T-cell (primary cell): ENCODE measurements at regions not wholly inside any gene's neighbourhood (a gene's known extent, or its start where the extent isn't known, plus 50 kb on each side); places are given as distances from the start of the nearest gene placed in this dataset.

Experiments
- ATAC-seq, 4 experiments: fragments of 200-7000 bp in 3 of 4; fragments of 150-1000 bp in 1 of 4; cut with Tn5 transposase; replicated peaks in 1 of 4; 1 replicate in 3 of 4; 2 replicates in 1 of 4; pipeline ENCODE4 v1.10.0; 2021; ENCODE audit warnings: moderate library complexity in 3 of 4, mild to moderate bottlenecking in 2 of 4, moderate number of reproducible peaks in 1 of 4
- CTCF ChIA-PET, 2 donors: fragments of 300-600 bp; sonication (Branson Sonifier 250); formaldehyde crosslinking; loops; one replicate each; lab custom pipeline; 2022; ENCODE audit warnings: antibody characterized with exemption in 2 of 2; lab: Charles Lee
- POLR2A ChIA-PET, 2 donors: fragments of 300-600 bp; sonication (Branson Sonifier 250); formaldehyde crosslinking; loops; one replicate each; lab custom pipeline; 2022; ENCODE audit warnings: antibody characterized with exemption in 2 of 2; lab: Charles Lee
- DNase-seq, 35 experiments: peaks; one replicate each; pipeline versions ENCODE4 v3.0.0 to v3.0.0-alpha.2; 2013 to 2023
- H3K27ac ChIP-seq: one replicate; pipeline ENCODE4 v1.5.1; 2013; ENCODE audit warnings: low read length
- H3K27me3 ChIP-seq, 2 experiments: replicated peaks in 1 of 2; 1 replicate in 1 of 2; 2 replicates in 1 of 2; pipeline versions ENCODE4 v1.6.1 to v1.7.0; 2013; ENCODE audit warnings: low read length in 1 of 2, mixed read lengths in 1 of 2; ENCODE audit not compliant: control insufficient read depth in 2 of 2, insufficient read depth in 2 of 2; ENCODE audit errors: extremely low read depth in 1 of 2
- H3K36me3 ChIP-seq, 2 donors: 1 replicate in 1 of 2; 2 replicates in 1 of 2; pipeline versions ENCODE4 v1.6.1 to v1.7.0; 2013; ENCODE audit warnings: low read length in 1 of 2; ENCODE audit not compliant: control insufficient read depth in 2 of 2, insufficient read depth in 1 of 2; ENCODE audit errors: extremely low read depth in 1 of 2
- H3K4me1 ChIP-seq, 2 experiments: 1 replicate in 1 of 2; 2 replicates in 1 of 2; pipeline versions ENCODE4 v1.6.1 to v1.7.0; 2013; ENCODE audit warnings: low read length in 2 of 2, mixed read lengths in 1 of 2; ENCODE audit not compliant: insufficient read depth in 2 of 2, control insufficient read depth in 1 of 2; ENCODE audit errors: extremely low read depth in 1 of 2
- H3K4me3 ChIP-seq, 2 donors: 1 replicate in 1 of 2; 2 replicates in 1 of 2; pipeline versions ENCODE4 v1.5.1 to v1.7.0; 2013; ENCODE audit warnings: mild to moderate bottlenecking in 2 of 2, low read length in 1 of 2, moderate library complexity in 1 of 2; ENCODE audit not compliant: control insufficient read depth in 1 of 2; ENCODE audit errors: extremely low read depth in 1 of 2
- H3K9me3 ChIP-seq: 2 replicates; pipeline ENCODE4 v1.7.0; 2013
- H3K27ac Mint-ChIP-seq, 2 donors: one replicate each; pipeline ENCODE4 v1.8.0; 2020 to 2021; ENCODE audit warnings: mild to moderate bottlenecking in 2 of 2, mixed read lengths in 2 of 2
- H3K27me3 Mint-ChIP-seq, 2 donors: one replicate each; pipeline ENCODE4 v1.8.0; 2021 to 2022; ENCODE audit warnings: mixed read lengths in 2 of 2
- H3K36me3 Mint-ChIP-seq: one replicate; pipeline ENCODE4 v1.8.0; 2021; ENCODE audit warnings: mixed read lengths
- H3K4me1 Mint-ChIP-seq, 3 donors: one replicate each; pipeline ENCODE4 v1.8.0; 2020 to 2022; ENCODE audit warnings: mixed read lengths in 3 of 3, mild to moderate bottlenecking in 1 of 3
- H3K4me3 Mint-ChIP-seq, 3 donors: one replicate each; pipeline ENCODE4 v1.8.0; 2020 to 2022; ENCODE audit warnings: mild to moderate bottlenecking in 3 of 3, mixed read lengths in 3 of 3, moderate library complexity in 3 of 3
- H3K9me3 Mint-ChIP-seq, 3 donors: one replicate each; pipeline ENCODE4 v1.8.0; 2020 to 2022; ENCODE audit warnings: mixed read lengths in 3 of 3
- WGBS: methylation state at CpG from one replicate; pipeline ENCODE4 v1.1.5; 2013; ENCODE audit warnings: missing lambda C conversion rate; ENCODE audit not compliant: insufficient coverage; 5-methylcytosine and 5-hydroxymethylcytosine counted together

DNA sequence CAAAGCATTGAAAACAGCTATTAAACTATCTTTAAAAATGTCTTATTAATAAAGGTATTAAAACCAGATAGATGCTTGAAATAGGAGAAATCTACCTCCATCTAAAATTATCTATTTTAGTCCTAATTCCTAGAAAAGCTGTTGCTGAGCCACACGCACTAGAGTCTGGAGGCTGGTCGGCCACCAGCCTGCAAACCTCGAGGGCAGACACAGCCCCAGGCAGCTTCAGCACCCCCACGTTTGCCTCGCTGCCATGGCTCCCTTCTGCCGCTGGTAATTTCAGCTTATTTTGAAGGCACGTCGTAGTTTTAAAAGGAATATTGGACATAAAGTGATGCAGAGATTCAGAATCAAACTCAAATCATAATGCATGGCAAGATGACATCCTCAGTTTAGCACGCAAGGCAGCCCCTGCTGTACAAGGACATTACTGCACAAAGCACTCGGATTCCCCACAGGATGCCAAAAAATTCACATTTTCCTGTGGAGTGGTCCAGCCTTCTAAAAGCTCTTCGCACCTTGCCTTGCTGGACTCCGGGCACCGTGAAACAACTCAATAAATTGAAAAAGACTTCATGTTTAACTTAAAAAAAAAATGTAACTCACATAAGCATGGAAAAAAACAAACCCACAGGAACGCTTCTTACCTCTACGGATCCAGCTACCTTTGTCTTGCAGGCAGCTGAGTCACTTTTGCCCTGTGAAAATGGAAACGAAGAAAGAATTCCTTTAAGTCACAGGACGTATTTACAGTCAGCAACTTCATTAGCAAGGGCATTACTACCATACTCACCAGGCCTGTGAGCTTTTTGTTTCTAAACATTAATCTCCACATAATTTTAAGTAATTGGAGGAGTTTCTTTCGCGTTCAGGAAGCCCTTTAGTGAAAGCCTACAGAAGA, 143.4 kb upstream of the RPS6KA2 start:
- POLR2A ChIA-PET, result interaction anchor here in 1 of 2 donors (0.6 kb wide), 1 partner anchor 351 kb away, joined by 3 read pairs; no protein-coding TSS in a partner anchor
- DNase-seq, result no peak
- Histone ChIP-seq H3K27ac (no peak overlapping the region), H3K9me3 (no peaks in the 10 kb centered on the region), H3K36me3 (no peaks in the 10 kb centered on the region), H3K4me1 (peaks cover 2 to 5% of the 10 kb centered on the region in 2 experiments), H3K4me3 (no peak overlapping the region), H3K27me3 (peaks cover 0 to 4% of the 10 kb centered on the region in 2 experiments)
- no peaks in the 10 kb centered on the region for H3K9me3 Mint-ChIP-seq
- no peak overlapping the region for H3K4me3 Mint-ChIP-seq
- peaks cover 3 to 7% (median 3%) of the 10 kb centered on the region in 3 donors for H3K4me1 Mint-ChIP-seq
- ATAC-seq, result no peak
- no peaks in the 10 kb centered on the region for H3K36me3 Mint-ChIP-seq
- WGBS, result 86% methylated on average over 7 of the region's 19 CpGs
- peaks cover 3 to 4% of the 10 kb centered on the region in 2 donors for H3K27me3 Mint-ChIP-seq
- no peak overlapping the region for H3K27ac Mint-ChIP-seq
- CTCF ChIA-PET, result interaction anchor here in 1 of 2 donors (0.8 to 1.1 kb wide), 2 partner anchors 219 kb away, joined by 3 to 4 read pairs; no protein-coding TSS in a partner anchor

DNA sequence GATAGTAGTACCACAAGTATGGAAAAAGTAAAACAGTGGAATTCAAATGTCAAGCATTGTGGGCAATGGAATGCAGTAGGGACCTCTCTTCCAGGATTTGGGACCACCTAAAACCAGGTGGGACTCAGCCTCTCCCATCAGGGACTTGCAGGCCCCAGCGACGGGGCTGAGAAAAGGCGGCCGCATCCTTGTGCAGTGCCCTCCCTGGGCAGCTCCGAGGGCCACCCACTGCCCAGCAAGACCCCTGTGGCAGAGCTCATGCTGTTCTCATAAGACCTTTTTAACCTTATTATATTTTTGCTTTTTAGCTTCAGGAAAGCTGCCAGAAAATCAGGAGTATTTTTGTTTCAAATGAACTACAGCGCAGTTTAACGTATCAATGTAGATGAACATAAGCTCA, 142.6 kb upstream of the RPS6KA2 start:
- peaks cover 3 to 4% of the 10 kb centered on the region in 2 donors for H3K27me3 Mint-ChIP-seq
- peaks cover 0 to 7% (median 1%) of the 10 kb centered on the region in 3 donors for H3K4me1 Mint-ChIP-seq
- H3K4me3 ChIP-seq, result no peak overlapping the region
- peaks cover 0 to 4% of the 10 kb centered on the region in 2 experiments for H3K27me3 ChIP-seq
- H3K4me1 ChIP-seq, result peaks cover 0 to 2% of the 10 kb centered on the region in 2 experiments
- DNase-seq, result no peak
- H3K36me3 Mint-ChIP-seq, result no peaks in the 10 kb centered on the region
- H3K27ac Mint-ChIP-seq, result no peak overlapping the region
- no peaks in the 10 kb centered on the region for H3K9me3 ChIP-seq
- no peaks in the 10 kb centered on the region for H3K36me3 ChIP-seq
- no peak overlapping the region for H3K27ac ChIP-seq
- ChIA-PET POLR2A (no interaction called here), CTCF (interaction anchor here in 1 of 2 donors (1.1 kb wide), 1 partner anchor 220 kb away, joined by 3 read pairs; no protein-coding TSS in a partner anchor)
- no peak overlapping the region for H3K4me3 Mint-ChIP-seq
- no peak for ATAC-seq
- 100% methylated on average over 6 of the region's 7 CpGs for WGBS
- no peaks in the 10 kb centered on the region for H3K9me3 Mint-ChIP-seq

DNA sequence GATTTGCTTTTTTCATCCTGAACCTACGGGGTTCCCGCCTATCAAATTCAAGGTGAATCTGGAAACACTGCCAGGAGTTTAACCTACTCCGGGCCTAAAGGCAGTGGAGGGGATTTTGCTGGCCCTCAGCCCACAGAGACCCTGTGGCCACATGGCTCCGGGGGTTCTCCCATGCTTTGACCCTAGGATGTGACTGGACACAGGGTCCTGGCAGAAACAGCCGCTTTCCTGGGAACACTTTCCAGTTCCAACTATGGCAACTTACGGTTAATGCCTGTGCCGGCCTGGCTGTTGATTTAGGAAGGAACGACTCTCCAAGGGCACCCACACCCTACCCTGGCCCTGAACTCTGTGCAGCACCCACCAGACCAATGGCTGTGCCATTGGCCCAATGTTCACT, 141.7 kb upstream of the RPS6KA2 start:
- H3K4me1 Mint-ChIP-seq, result peaks cover 0 to 7% (median 1%) of the 10 kb centered on the region in 3 donors
- peaks cover 4% of the 10 kb centered on the region for H3K36me3 Mint-ChIP-seq
- no peak for ATAC-seq
- ChIA-PET CTCF (no interaction called here), POLR2A (no interaction called here)
- H3K36me3 ChIP-seq, result no peaks in the 10 kb centered on the region
- peaks cover 0 to 4% of the 10 kb centered on the region in 2 experiments for H3K27me3 ChIP-seq
- H3K4me3 ChIP-seq, result no peak overlapping the region
- no peak overlapping the region for H3K27ac Mint-ChIP-seq
- no peaks in the 10 kb centered on the region for H3K9me3 ChIP-seq
- DNase-seq, result peak in 1 of 35 experiments; percentile 7
- H3K4me1 ChIP-seq, result peaks cover 0 to 2% of the 10 kb centered on the region in 2 experiments
- no peaks in the 10 kb centered on the region for H3K9me3 Mint-ChIP-seq
- no peak overlapping the region for H3K27ac ChIP-seq
- no peak overlapping the region for H3K4me3 Mint-ChIP-seq
- WGBS, result 97% methylated on average over 6 of the region's 8 CpGs
- peaks cover 3 to 4% of the 10 kb centered on the region in 2 donors for H3K27me3 Mint-ChIP-seq

DNA sequence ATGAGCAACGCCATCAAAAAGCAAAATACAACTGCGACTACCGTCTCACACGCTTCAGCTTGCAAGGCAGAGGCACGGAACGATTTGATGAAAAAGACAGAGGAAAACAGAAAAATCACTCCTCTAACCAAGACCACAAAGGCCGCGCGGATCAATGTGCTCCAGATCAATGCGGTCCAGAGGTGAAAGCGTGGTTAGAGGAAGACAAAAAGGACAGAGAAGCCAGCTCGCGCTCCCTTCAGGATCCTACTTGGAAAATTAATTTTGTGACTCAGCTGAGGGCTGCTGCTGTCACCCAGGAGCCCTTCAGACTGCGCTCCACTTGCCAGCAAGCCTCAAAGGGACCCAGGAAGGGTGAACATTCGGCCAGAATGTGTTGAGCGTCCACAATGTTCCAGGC, 140.2 kb upstream of the RPS6KA2 start:
- Mint-ChIP-seq H3K4me3 (no peak overlapping the region), H3K36me3 (peaks cover 4% of the 10 kb centered on the region), H3K27me3 (peaks cover 0 to 1% of the 10 kb centered on the region in 2 donors), H3K9me3 (no peaks in the 10 kb centered on the region), H3K27ac (no peak overlapping the region), H3K4me1 (peaks cover 0 to 7% (median 1%) of the 10 kb centered on the region in 3 donors)
- Histone ChIP-seq H3K27ac (no peak overlapping the region), H3K4me3 (no peak overlapping the region), H3K27me3 (no peaks in the 10 kb centered on the region), H3K36me3 (no peaks in the 10 kb centered on the region), H3K9me3 (no peaks in the 10 kb centered on the region), H3K4me1 (peaks cover 0 to 4% of the 10 kb centered on the region in 2 experiments)
- ChIA-PET CTCF (interaction anchor here in 1 of 2 donors (0.5 kb wide), 1 partner anchor 21 kb away, joined by 4 read pairs; no protein-coding TSS in a partner anchor), POLR2A (no interaction called here)
- no peak for ATAC-seq
- peak in 1 of 35 experiments; percentile 7 for DNase-seq
- 87% methylated on average over 13 of the region's 16 CpGs for WGBS

DNA sequence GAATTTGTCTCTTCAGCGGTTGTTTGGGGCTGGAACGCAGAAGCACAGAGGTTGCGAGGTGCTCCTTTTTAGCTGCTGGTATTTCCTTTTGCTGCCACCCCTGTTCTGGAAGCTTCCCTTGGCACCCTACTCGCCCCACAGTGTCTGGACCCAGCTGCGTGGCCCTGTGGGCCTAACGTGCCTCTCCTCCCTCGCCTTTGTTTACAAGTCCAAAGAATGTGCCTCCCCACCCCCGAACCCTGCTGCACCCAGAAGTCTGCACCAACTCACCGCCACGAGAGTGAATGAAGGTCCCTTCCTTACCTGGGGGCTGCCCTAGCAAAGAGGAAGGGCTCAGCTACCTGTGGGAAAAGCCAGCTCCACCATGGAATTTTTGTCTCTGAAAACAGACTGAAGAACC, 139.7 kb upstream of the RPS6KA2 start:
- Histone ChIP-seq H3K4me3 (no peak overlapping the region), H3K9me3 (no peaks in the 10 kb centered on the region), H3K36me3 (no peaks in the 10 kb centered on the region), H3K4me1 (peaks cover 0 to 4% of the 10 kb centered on the region in 2 experiments), H3K27me3 (no peaks in the 10 kb centered on the region), H3K27ac (no peak overlapping the region)
- Mint-ChIP-seq H3K27me3 (peaks cover 0 to 1% of the 10 kb centered on the region in 2 donors), H3K27ac (no peak overlapping the region), H3K4me1 (peaks cover 0 to 7% (median 1%) of the 10 kb centered on the region in 3 donors), H3K36me3 (peaks cover 4% of the 10 kb centered on the region), H3K9me3 (no peaks in the 10 kb centered on the region), H3K4me3 (no peak overlapping the region)
- POLR2A ChIA-PET, result interaction anchor here in 1 of 2 donors (0.6 kb wide), 1 partner anchor 150 kb away, joined by 3 read pairs; no protein-coding TSS in a partner anchor
- 84% methylated on average over 7 of the region's 10 CpGs for WGBS
- CTCF ChIA-PET, result interaction anchor here (0.9 to 1.2 kb wide), 2 partner anchors 8 kb away, joined by 3 read pairs; no protein-coding TSS in a partner anchor
- DNase-seq (peak in 1 of 35 experiments; percentile 17), ATAC-seq (no peak)

DNA sequence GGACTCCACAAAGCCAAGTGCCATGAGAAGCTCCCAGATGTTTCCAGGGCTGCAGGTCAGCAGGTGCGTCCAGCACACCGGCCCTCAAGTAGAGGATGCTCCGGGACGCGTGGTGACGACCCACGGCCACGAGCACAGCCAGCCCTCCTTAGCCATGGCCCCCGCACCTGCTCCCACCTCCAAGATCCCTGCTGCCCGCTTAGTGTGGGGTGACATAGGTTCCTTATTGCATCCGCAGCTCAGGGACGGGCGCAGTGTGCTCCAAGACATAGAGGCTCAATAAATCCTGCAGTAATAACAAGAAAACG, 138.1 kb upstream of the RPS6KA2 start:
- H3K27me3 Mint-ChIP-seq, result no peaks in the 10 kb centered on the region
- CTCF ChIA-PET, result interaction anchor here in 1 of 2 donors (0.6 kb wide), 2 partner anchors 9 to 23 kb away, joined by 3 to 13 read pairs; no protein-coding TSS in a partner anchor
- ATAC-seq (no peak), DNase-seq (no peak)
- no peak overlapping the region for H3K27ac Mint-ChIP-seq
- H3K36me3 ChIP-seq, result no peaks in the 10 kb centered on the region
- no peaks in the 10 kb centered on the region for H3K9me3 ChIP-seq
- 88% methylated on average over 13 of the region's 14 CpGs for WGBS
- POLR2A ChIA-PET, result interaction anchor here in 1 of 2 donors (0.5 kb wide), 1 partner anchor 217 kb away, joined by 9 read pairs; no protein-coding TSS in a partner anchor
- peaks cover 4 to 7% of the 10 kb centered on the region in 2 experiments for H3K4me1 ChIP-seq
- H3K27me3 ChIP-seq, result no peaks in the 10 kb centered on the region
- no peak overlapping the region for H3K4me3 ChIP-seq
- peaks cover 5 to 11% (median 7%) of the 10 kb centered on the region in 3 donors for H3K4me1 Mint-ChIP-seq
- H3K27ac ChIP-seq, result no peak overlapping the region
- no peak overlapping the region for H3K4me3 Mint-ChIP-seq
- H3K9me3 Mint-ChIP-seq, result no peaks in the 10 kb centered on the region
- peaks cover 4% of the 10 kb centered on the region for H3K36me3 Mint-ChIP-seq
